GM12873 (cell line): ENCODE measurements at regions not wholly inside any gene's neighbourhood (a gene's known extent, or its start where the extent isn't known, plus 50 kb on each side); places are given as distances from the start of the nearest gene placed in this dataset.

ENCODE experiments used
- TF ChIP-seq, protein P1 (sequence below): IDR thresholded peaks from 2 replicates; pipeline ENCODE4 v1.5.1; 2012; ENCODE audit warnings: low read depth, mild to moderate bottlenecking, moderate library complexity, low read length, control low read depth; ENCODE audit not compliant: insufficient read depth; ENCODE audit errors: missing control alignments

- TF ChIP-seq, protein P1, sequence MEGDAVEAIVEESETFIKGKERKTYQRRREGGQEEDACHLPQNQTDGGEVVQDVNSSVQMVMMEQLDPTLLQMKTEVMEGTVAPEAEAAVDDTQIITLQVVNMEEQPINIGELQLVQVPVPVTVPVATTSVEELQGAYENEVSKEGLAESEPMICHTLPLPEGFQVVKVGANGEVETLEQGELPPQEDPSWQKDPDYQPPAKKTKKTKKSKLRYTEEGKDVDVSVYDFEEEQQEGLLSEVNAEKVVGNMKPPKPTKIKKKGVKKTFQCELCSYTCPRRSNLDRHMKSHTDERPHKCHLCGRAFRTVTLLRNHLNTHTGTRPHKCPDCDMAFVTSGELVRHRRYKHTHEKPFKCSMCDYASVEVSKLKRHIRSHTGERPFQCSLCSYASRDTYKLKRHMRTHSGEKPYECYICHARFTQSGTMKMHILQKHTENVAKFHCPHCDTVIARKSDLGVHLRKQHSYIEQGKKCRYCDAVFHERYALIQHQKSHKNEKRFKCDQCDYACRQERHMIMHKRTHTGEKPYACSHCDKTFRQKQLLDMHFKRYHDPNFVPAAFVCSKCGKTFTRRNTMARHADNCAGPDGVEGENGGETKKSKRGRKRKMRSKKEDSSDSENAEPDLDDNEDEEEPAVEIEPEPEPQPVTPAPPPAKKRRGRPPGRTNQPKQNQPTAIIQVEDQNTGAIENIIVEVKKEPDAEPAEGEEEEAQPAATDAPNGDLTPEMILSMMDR, result no peak
These were observed 361.3 kb downstream of the ZNF521 start for GRCh38 chr18:24990671-24991134.

DNA sequence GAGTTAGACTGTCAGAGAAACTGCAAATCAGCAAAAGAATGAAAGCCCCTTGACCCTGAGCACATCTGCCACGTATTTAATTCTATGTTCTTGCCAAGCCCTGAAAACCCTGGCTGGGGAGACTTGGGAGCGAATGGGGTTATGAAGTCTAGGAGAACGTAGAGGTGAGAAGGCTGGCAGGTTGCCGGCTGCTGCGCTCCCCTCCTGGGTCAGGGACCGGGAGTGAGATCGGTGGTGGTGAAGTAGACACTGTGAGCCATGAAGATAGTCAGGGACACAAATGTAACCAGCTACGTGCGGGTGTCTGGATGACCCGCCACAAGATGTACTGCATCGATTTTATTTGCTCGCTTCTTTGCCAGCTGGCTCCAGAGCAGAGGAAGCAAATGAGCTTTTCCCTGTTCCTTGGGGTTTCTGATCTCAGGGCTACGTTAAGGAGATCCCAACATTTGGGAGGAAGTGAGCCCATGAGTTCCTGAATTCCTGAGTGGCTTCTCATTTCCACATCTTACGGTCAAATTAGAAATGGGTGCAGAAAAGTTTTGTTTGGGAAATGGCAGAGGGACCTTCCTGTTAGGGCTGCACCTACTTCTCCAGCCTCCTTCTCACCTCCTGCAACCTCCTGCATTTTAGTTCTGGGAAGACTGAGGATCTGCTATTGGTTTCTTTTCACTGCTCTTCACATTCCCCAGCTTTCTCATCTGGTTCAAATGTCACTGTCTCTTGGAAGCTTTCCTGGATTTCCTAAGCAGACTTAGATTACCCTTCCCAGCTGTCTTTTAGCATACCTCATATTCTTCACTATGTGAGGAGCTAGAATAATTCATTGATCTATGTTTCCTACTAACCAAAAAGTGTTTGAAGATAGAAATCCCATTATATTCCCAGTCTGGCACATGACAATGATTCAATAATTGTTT, 360.6 kb downstream of the ZNF521 start:
- TF ChIP-seq, protein P1, result no peak

DNA sequence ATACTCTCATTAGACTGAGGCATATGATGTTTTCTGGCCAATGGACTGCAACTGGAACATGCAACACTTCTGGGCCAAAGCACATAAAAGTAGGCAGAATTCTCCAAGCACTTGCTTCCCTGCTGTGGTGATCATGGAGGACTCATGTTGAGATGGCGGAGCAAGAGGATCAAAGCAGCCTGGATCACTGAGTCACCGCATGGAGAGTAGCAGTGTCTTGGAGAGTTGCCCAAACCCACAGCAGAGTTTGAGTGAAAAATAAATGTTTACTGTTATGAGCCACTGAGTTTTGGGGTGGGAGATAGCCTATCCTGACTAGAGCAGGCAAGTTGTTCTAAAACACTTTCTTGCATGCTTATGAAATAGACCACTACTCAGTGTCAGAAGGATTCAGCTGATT, 359.5 kb downstream of the ZNF521 start:
- TF ChIP-seq, protein P1, result no peak

DNA sequence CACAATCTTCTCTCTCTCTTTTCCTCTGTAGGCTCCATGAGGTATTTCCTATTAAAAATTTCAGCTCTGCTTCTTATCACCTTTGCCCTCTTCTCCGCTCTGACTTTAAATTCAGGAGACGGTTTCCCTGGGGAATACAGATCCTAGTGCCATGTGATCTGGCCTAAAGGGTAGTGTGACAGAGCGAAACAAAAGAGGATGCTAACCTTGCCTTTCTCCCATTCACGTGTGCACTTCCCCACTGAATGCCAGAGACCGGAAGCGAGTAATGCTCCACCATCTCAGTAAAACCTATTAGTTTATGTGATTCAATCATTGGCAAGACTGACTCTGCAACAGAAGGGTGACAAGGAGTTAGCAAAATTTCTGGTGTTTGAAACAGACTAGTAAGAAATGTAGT, 358.3 kb downstream of the ZNF521 start:
- TF ChIP-seq, protein P1, result no peak

DNA sequence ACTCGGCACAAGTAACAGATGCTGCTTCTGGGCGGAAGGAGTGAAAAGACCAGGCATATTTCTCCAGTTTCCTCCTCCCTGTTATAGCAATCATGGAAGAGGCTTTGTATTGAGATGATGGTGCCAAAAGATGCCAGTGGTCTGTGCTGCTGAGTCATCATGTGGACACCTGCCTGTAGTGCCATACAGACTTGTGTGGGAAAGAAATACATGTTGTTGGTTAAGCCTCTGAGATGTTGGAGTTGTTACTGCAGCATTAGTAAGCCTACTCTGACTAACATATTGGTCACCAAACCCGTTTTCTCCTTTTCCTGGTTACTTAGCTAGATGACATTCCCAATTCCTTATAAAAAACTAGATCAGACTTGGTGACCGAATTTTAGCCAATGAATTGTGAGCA, 356.9 kb downstream of the ZNF521 start:
- TF ChIP-seq, protein P1, result no peak

- TF ChIP-seq, protein P1, result no peak
These were observed 356.2 kb downstream of the ZNF521 start for GRCh38 chr18:24995755-24996154.

- TF ChIP-seq, protein P1, result no peak
These were observed 352.2 kb downstream of the ZNF521 start for GRCh38 chr18:24999650-25000267.
